Gastroesophageal sphincter (tissue), 3 donors: ENCODE measurements at regions not wholly inside any gene's neighbourhood (a gene's known extent, or its start where the extent isn't known, plus 50 kb on each side); places are given as distances from the start of the nearest gene placed in this dataset.

Experiments
- CTCF ChIP-seq, 4 experiments: fragments of 200-600 bp in 2 of 4; fragments of 450-650 bp in 2 of 4; sonication (generic) in 1 of 4; IDR thresholded peaks; one replicate each; pipeline ENCODE4 v1.5.1; 2017 to 2019; ENCODE audit warnings: antibody characterized with exemption in 4 of 4, mild to moderate bottlenecking in 2 of 4, moderate library complexity in 2 of 4
- EP300 ChIP-seq: sonication (generic); formaldehyde crosslinking; IDR thresholded peaks from one replicate; pipeline ENCODE4 v1.6.1; 2017; ENCODE audit warnings: antibody characterized with exemption, mild to moderate bottlenecking
- POLR2A ChIP-seq, 2 donors: fragments of 450-650 bp; IDR thresholded peaks; one replicate each; pipeline ENCODE4 v1.6.1; 2017; ENCODE audit warnings: antibody characterized with exemption in 2 of 2, mild to moderate bottlenecking in 2 of 2, moderate library complexity in 1 of 2
- POLR2AphosphoS5 ChIP-seq: sonication (generic); formaldehyde crosslinking; IDR thresholded peaks from one replicate; pipeline ENCODE4 v1.6.1; 2017; ENCODE audit warnings: antibody characterized with exemption

GRCh38 chr10:109270173-109270572, 653.1 kb downstream of the XPNPEP1 start:
- TF ChIP-seq CTCF (IDR thresholded peaks at IDR 0.05) (no peak), POLR2A (IDR thresholded peaks at IDR 0.05) (no peak), EP300 (no peak), POLR2AphosphoS5 (no peak)
